ENCODE measurements at regions not wholly inside any gene's neighbourhood (a gene's known extent, or its start where the extent isn't known, plus 50 kb on each side); places are given as distances from the start of the nearest gene placed in this dataset.
"Not testable (repeated sequence)": the region's sequence is repeated elsewhere in the genome, so short reads cannot be mapped to it uniquely, and the experiment has no call there.

- in situ Hi-C loops (cut with HindIII; ENCODE audit: low pct_unique_long_range_greater_than_20kb, low sequenced_read_pairs) = no loop called here
- no peak for DNase-seq (ENCODE audit: low read depth, low spot score)
Observed at GRCh38 chr6:22152841-22153240, 144.0 kb downstream of the PRL start.

GRCh38 chr6:22153384-22154158 is 143.3 kb downstream of the PRL start:
- DNase-seq (ENCODE audit: low read depth, low spot score) = no peak
- in situ Hi-C loops (cut with HindIII; ENCODE audit: low pct_unique_long_range_greater_than_20kb, low sequenced_read_pairs) = no loop called here

- no peak for DNase-seq (ENCODE audit: low read depth, low spot score)
- in situ Hi-C loops (cut with HindIII; ENCODE audit: low pct_unique_long_range_greater_than_20kb, low sequenced_read_pairs) = no loop called here
Observed at GRCh38 chr6:22155551-22155950, 141.3 kb downstream of the PRL start.

- no peak for DNase-seq (ENCODE audit: low read depth, low spot score)
- in situ Hi-C loops (cut with HindIII; ENCODE audit: low pct_unique_long_range_greater_than_20kb, low sequenced_read_pairs) = no loop called here
Observed at GRCh38 chr6:22157233-22157632, 139.6 kb downstream of the PRL start.

GRCh38 chr6:22164236-22164635 is 132.6 kb downstream of the PRL start:
- no peak for DNase-seq (ENCODE audit: low read depth, low spot score)
- in situ Hi-C loops (cut with HindIII; ENCODE audit: low pct_unique_long_range_greater_than_20kb, low sequenced_read_pairs) = no loop called here

GRCh38 chr6:22171006-22171405 is 125.8 kb downstream of the PRL start:
- DNase-seq (ENCODE audit: low read depth, low spot score); in situ Hi-C loops (cut with HindIII; ENCODE audit: low pct_unique_long_range_greater_than_20kb, low sequenced_read_pairs): not testable (repeated sequence)

- in situ Hi-C loops (cut with HindIII; ENCODE audit: low pct_unique_long_range_greater_than_20kb, low sequenced_read_pairs); DNase-seq (ENCODE audit: low read depth, low spot score): not testable (repeated sequence)
Observed at GRCh38 chr6:22171885-22172284, 125.0 kb downstream of the PRL start.

- in situ Hi-C loops (cut with HindIII; ENCODE audit: low pct_unique_long_range_greater_than_20kb, low sequenced_read_pairs) = no loop called here
- DNase-seq (ENCODE audit: low read depth, low spot score) = no peak
Observed at GRCh38 chr6:22173311-22173710, 123.5 kb downstream of the PRL start.

- DNase-seq (ENCODE audit: low read depth, low spot score); in situ Hi-C loops (cut with HindIII; ENCODE audit: low pct_unique_long_range_greater_than_20kb, low sequenced_read_pairs): not testable (repeated sequence)
Observed at GRCh38 chr6:22180250-22180649, 116.6 kb downstream of the PRL start.

GRCh38 chr6:22184371-22184770 is 112.5 kb downstream of the PRL start:
- in situ Hi-C loops (cut with HindIII; ENCODE audit: low pct_unique_long_range_greater_than_20kb, low sequenced_read_pairs) = no loop called here
- DNase-seq (ENCODE audit: low read depth, low spot score) = no peak

- in situ Hi-C loops (cut with HindIII; ENCODE audit: low pct_unique_long_range_greater_than_20kb, low sequenced_read_pairs) = no loop called here
Observed at GRCh38 chr6:22189946-22190345, 106.9 kb downstream of the PRL start.

GRCh38 chr6:22194188-22194921 is 102.5 kb downstream of the PRL start:
- in situ Hi-C loops (cut with HindIII; ENCODE audit: low pct_unique_long_range_greater_than_20kb, low sequenced_read_pairs) = no loop called here
- DNase-seq (ENCODE audit: low read depth, low spot score) = no peak

More at GRCh38 chr6:22189946-22190345, 106.9 kb downstream of the PRL start:
- no peak for DNase-seq (ENCODE audit: low read depth, low spot score)

- in situ Hi-C loops (cut with HindIII; ENCODE audit: low pct_unique_long_range_greater_than_20kb, low sequenced_read_pairs) = no loop called here
- DNase-seq (ENCODE audit: low read depth, low spot score) = no peak
Observed at GRCh38 chr6:22199771-22200170, 97.1 kb downstream of the PRL start.

GRCh38 chr6:22204153-22204552 is 92.7 kb downstream of the PRL start:
- in situ Hi-C loops (cut with HindIII; ENCODE audit: low pct_unique_long_range_greater_than_20kb, low sequenced_read_pairs) = no loop called here
- DNase-seq (ENCODE audit: low read depth, low spot score) = no peak

- no peak for DNase-seq (ENCODE audit: low read depth, low spot score)
- in situ Hi-C loops (cut with HindIII; ENCODE audit: low pct_unique_long_range_greater_than_20kb, low sequenced_read_pairs) = no loop called here
Observed at GRCh38 chr6:22205266-22205665, 91.6 kb downstream of the PRL start.

GRCh38 chr6:22206106-22206505 is 90.7 kb downstream of the PRL start:
- no peak for DNase-seq (ENCODE audit: low read depth, low spot score)
- in situ Hi-C loops (cut with HindIII; ENCODE audit: low pct_unique_long_range_greater_than_20kb, low sequenced_read_pairs) = no loop called here

- in situ Hi-C loops (cut with HindIII; ENCODE audit: low pct_unique_long_range_greater_than_20kb, low sequenced_read_pairs) = no loop called here
- no peak for DNase-seq (ENCODE audit: low read depth, low spot score)
Observed at GRCh38 chr6:22208026-22208425, 88.8 kb downstream of the PRL start.

GRCh38 chr6:22214314-22214713 is 82.5 kb downstream of the PRL start:
- no peak for DNase-seq (ENCODE audit: low read depth, low spot score)
- in situ Hi-C loops (cut with HindIII; ENCODE audit: low pct_unique_long_range_greater_than_20kb, low sequenced_read_pairs) = no loop called here

GRCh38 chr6:22215474-22215873 is 81.4 kb downstream of the PRL start:
- in situ Hi-C loops (cut with HindIII; ENCODE audit: low pct_unique_long_range_greater_than_20kb, low sequenced_read_pairs); DNase-seq (ENCODE audit: low read depth, low spot score): not testable (repeated sequence)

Data from SK-MEL-5 (cell line).